HUDEP-2 (cell line): ENCODE measurements at regions not wholly inside any gene's neighbourhood (a gene's known extent, or its start where the extent isn't known, plus 50 kb on each side); places are given as distances from the start of the nearest gene placed in this dataset.
A peak's percentile ranks its signal among the peaks of the same experiment; 100 is the strongest.

Experiments
- DNase-seq, 76 experiments: peaks; one replicate each; lab custom pipeline; 2025; ENCODE audit not compliant: unreplicated experiment in 76 of 76; lab: John Stamatoyannopoulos, UW

DNA sequence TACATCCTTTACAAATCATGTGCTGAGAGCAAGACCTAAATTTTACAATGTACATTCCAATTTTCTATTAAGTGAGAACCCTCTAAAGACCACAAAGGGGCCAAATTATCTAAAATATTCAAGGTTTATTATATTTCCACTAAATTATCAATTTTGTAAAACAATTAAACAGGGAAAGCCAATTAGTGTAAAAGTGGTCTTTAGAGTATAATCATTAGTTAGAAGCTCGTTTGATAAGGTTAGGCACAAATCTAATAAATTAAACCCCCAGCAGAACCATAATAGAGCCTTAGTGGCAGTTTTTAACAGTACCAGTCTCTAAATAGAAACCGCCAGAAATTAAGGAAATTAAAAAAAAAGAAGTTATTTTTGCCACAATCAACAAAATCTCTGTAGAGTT is 249.1 kb upstream of the MANEA start:
- DNase-seq, result no peak

DNA sequence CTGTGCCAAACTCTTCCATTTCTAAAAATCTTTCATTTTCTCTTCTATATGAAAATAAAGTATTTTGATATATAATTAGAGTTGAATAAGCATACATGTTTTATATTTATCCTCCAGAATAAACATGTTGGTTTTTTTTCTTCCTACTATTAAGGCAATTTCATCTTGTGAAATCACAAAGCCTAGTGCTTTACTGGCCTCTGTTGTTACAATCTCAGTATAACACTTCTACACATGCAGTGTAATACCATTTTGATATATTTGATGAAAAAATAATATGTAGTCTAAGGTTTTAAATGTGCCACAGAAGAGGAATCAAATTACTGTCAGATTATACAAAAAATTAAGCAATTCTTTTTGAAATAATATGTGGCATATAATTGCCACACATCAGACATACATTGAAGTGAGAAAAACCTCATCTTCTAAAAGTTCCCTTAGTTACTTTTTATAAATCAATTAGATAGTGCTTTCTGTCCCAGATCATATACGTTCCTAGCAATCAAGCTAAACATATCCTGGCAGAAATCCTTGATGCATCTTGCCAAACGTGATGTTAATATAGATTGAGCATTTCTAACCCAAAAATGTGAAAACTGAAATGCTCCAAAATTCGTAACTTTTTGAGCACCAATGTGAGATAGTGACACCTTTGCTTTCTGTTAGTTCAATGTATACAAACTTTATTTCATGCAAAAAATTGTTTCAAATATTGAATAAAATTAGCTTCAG is 225.1 kb upstream of the MANEA start:
- DNase-seq, result no peak

DNA sequence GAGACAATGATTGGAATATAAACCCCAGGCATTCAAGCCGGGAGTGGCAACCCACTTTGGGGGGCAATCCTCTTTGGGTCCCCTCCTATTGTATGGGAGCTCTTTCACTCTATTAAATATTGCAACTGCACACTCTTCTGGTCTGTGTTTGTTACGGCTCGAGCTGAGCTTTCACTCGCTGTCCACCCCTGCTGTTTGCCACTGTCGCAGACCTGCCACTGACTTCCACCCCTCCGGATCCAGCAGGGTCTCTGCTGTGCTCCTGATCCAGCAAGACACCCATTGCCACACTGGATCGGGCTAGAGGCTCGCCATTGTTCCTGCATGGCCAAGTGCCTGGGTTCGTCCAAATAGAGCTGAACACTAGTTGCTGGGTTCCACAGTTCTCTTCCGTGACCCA is 222.8 kb upstream of the MANEA start:
- no peak for DNase-seq

DNA sequence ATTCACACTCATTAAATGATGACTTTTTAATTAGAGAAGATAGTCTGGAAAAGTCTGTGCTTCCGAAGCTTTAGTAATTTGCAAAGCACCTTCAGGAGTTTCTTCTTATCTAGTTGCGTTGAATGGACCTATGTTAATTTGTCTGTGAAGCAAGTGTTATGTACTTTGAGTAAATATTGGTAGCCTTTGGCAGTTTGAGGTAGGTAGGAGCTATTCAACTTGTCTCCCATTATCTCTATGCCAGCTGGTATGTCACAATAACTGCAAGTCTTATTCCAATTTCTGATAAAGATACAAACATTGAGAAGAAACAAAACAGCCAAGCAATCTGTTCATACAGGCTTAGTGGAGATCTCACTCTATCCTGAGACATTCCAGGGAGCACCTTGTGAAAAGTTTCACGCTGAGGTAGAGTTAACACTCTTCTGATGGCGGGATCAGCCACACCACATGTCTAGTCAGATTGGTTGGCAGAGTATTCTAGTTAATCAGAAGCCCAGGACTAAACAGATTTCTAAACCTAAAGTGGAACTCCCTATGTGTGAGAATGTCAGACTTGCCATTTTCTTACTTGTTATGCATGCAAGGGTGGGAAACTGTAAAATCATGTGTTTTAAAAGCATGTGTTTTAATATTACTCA is 219.8 kb upstream of the MANEA start:
- no peak for DNase-seq

DNA sequence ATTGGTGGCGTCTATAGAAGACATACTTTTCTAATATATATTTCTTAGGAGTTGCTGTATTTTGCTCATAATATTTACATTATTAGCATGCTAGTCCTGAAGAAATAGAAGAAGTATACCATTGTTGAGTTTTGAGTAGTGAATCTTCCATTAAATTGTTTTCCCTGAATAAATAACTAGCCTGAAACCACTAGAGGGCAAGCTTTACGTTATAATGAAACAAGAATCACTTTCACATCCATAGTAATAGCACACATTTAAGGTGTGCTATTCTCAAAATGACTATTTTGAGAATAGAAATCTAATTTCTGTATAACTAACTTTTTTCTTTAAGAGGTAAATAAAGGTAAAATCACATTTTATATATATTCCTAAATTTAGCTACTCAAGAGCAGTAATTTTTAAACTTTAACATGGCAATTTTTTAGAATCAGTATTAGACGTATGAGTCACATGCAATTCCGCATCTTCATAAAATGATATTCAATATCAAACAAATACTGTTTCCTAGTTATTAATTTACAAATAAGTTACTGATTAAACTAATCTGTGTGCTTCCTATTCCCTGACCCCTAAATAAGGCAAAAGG is 213.2 kb upstream of the MANEA start:
- DNase-seq, result peak in 6 of 76 experiments; percentile 4 to 17 (median 11)

DNA sequence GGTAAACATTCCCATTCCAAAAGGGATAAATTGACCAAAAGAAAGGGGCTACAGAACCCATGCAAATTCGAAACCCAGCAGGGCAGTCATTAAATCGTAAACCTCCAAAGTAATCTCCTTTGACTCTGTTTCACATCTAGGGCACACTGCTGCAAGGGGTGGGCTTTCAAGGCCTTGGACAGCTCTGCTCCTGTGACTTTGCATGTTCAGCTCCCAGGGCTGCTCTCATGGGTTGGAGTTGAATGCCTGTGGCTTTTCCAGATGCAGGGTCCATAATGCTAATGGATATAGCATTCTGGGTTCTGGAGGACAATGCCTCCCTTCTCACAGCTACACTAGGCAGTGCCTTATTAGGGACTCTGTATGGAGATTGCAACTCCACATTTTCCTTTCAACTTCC is 211.9 kb upstream of the MANEA start:
- no peak for DNase-seq

DNA sequence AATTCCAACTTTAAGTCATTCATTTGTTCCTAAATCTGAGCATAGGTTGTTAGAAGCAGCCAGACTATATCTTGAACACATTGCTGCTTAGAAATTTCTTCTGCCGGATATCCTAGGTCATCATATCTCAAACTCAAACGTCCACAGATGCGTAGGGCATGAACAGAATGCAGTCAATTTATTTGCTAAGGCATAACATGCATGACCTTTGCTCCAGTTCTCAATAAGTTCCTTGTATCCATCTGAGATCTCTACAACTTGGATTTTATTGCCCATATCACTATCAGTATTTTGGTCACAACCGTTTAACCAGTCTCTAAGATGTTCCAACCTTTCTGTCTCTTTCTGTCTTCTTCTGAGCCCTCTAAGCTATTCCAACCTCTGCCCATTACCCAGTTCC is 210.9 kb upstream of the MANEA start:
- no peak for DNase-seq

- no peak for DNase-seq
Measured at GRCh38 chr6:95383878-95384277, 193.5 kb upstream of the MANEA start.

GRCh38 chr6:95384988-95385387 is 192.3 kb upstream of the MANEA start:
- no peak for DNase-seq

GRCh38 chr6:95387845-95388244 is 189.5 kb upstream of the MANEA start:
- no peak for DNase-seq

DNA sequence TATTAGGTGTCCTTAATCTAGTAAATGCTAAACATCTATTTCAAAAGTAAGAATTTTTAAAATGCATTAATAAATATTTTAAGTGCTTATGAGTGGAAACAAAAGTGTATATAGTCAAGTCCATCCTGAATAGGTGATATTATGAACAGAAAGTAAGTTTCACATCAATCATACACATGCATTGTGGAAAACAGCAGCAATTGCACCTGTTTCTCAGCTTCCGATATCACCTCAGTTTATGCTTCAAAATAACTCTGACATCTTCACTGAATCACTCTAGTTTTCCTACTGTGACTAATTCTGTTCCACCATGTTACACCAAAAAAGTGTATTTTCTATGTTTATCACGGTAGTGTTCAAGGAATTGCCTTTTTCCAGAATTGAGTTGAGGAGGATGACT is 172.6 kb upstream of the MANEA start:
- no peak for DNase-seq

DNA sequence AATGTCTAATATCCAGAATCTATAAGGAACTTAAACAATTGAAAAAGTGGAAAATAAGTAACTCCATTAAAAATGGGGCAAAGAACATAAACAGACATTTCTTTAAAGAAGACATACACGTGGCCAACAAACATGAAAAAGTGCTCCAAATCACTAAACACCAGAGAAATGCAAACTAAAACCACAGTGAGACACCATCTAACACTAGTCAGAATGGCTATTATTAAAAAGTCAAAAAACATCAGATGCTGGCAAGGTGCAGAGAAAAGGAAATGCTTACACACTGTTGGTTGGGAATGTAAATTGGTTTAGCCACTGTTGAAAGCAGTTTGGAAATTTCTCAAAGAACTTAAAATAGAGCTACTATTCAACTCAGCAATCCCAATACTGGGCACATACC is 169.2 kb upstream of the MANEA start:
- DNase-seq, result no peak

GRCh38 chr6:95410168-95410567 is 167.2 kb upstream of the MANEA start:
- DNase-seq, result no peak

- DNase-seq, result no peak
Measured at GRCh38 chr6:95413789-95414188, 163.5 kb upstream of the MANEA start.

DNA sequence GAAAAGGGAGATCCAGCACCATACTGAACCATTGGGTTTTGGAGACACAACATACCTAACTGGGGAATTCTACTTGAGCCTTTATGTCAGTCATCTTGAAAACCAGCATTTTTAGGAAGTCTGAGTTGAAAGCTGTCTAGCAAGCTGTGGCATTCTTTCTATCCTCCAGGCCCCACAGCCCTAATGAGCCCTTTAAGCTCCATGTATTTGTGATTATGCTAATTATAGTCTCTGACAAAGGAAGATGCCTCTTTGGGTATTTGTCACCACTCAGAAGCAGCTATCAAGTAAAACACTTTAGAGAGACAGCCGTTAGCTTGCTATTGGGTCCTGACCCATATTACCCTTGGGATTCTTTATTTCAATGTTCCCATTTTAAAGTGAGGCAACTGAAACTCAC is 159.5 kb upstream of the MANEA start:
- no peak for DNase-seq

DNA sequence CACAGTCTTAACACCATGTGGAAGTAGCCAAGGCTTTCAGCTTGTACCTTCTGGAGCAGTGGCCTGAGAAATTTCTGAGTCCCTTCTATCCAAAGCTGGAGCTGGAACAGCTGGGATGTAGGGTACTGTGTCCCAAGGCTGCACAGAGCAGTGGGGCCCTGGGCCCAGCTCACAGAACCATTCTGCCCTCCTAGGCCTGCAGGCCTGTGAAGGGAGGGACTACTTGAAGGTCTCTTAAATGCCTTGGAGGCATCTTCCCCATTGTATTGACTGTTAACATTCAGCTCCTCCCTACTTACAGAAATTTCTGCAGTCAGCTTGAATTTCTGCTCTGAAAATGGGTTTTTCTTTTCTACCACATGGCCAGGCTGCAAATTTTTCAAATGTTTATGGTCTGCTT is 156.5 kb upstream of the MANEA start:
- DNase-seq, result no peak

GRCh38 chr6:95423331-95423730 is 154.0 kb upstream of the MANEA start:
- no peak for DNase-seq

DNA sequence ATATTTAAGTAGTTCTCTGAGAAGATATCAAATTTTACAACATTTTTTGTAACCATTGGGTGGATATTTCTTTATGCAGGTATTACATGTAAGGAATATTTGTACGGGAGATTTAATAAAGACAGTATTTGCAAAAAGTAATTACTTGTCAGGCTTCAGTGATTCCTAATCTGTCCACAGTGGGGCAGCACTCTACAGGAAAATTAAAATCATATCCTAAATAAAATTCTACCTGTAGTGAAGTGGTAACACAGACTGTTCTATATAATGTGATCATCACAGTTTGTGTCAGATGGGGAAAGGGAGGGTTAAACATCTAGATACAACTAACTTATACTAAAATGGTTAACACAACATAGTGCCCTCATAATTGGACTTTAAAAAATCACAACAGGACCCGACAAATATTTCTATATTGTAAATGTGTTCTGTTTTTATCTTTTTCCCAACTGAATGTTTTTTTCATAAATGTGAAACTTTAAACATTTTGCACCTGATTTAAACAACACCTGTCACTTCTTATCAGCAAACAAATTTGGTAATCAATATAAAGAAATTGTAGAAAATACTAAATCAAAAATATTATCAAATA is 145.6 kb upstream of the MANEA start:
- DNase-seq, result peak in 24 of 76 experiments; percentile 2 to 56 (median 14)

DNA sequence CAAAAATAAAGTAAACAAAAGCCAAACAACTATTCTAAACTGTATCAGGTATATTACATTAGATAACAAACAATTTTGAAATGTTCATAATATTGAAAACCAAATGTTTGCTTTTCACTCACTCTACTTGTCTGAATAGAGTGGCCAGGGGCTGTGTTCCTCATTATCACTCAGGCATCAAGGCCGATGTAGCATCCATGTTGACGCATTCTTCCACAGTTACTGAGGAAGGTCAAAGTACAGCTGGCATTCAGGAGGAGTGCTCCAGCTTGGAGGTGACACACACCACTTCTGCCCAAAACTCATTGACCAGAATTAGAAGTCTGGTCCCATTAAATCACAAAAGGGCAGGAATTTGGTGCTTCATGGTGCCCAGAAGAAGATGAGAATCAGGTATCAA is 137.6 kb upstream of the MANEA start:
- no peak for DNase-seq

DNA sequence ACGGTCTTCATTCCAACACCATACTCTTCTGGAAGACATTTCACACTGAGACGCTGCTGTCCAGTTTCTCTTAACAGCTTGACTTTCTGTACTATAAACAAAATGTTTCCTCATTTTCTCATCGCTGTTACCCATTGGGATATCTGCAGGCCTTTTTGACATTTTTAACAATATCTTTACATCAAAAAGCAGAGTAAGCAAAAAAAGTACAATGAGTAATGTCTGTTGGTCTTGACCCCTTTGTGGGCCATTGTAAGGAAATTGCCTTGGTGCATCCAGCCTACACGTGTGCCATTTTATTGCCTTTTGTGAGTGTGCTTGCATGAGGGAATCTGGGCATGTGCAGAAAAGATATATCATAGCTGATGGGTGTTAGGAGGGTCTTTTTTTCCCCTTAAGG is 129.1 kb upstream of the MANEA start:
- DNase-seq, result no peak

DNA sequence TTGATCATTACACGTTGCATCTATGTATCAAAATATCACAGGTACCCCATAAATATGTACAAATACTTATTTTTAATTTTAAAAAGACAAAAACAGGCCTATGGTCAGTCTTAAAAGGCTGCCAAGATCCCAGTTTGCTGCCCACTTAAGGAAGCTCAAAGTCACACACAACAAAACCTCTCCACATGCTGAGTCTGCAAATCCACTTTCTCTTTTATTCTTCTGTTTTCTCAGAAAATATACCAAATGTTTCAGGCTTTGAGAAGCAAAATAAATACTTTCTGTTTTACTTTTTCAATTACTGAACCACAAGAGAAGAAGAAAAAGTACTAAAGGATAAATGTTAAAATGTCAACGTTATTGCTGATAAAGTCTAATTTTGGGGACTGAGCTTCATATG is 107.8 kb upstream of the MANEA start:
- no peak for DNase-seq

DNA sequence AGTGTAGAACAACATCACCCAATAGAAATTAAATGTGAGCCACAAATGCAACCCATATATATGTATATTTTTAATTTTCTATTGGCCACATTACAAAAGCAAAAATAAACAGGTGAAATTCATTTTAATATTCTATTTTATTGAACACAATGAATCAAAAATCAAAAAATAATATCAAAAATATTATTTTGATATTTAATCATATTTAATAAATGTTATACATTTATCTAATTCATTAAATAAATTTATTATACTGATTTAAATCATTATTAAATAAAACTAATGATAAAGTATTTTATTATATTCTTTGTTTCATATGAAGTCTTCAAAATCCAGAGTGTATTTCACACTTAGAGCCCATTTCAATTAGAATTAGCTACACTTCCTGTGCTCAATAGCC is 98.4 kb upstream of the MANEA start:
- DNase-seq, result no peak
